ENCODE measurements at regions not wholly inside any gene's neighbourhood (a gene's known extent, or its start where the extent isn't known, plus 50 kb on each side); places are given as distances from the start of the nearest gene placed in this dataset.

- Mint-ChIP-seq H3K4me3 (no peak overlapping the region), H3K36me3 (no peaks in the 10 kb centered on the region), H3K27me3 (ENCODE audit: low read depth in 2 of 2) (no peaks in the 10 kb centered on the region), H3K27ac (no peak overlapping the region), H3K9me3 (peaks cover 0 to 8% of the 10 kb centered on the region in 2 donors), H3K4me1 (no peaks in the 10 kb centered on the region)
- Histone ChIP-seq H3K27ac (ENCODE audit: low read length) (no peak overlapping the region), H3K36me3 (ENCODE audit: control insufficient read depth, insufficient read depth, low read length) (no peaks in the 10 kb centered on the region), H3K4me3 (ENCODE audit: low read length) (no peak overlapping the region), H3K9me3 (ENCODE audit: control insufficient read depth, insufficient read depth, low read length) (no peaks in the 10 kb centered on the region), H3K4me1 (ENCODE audit: control insufficient read depth, insufficient read depth, low read length) (no peaks in the 10 kb centered on the region), H3K27me3 (ENCODE audit: control insufficient read depth, insufficient read depth, low read length) (no peaks in the 10 kb centered on the region)
- intact Hi-C loops (cut with micrococcal nuclease), result no loop called here
- DNase-seq, result no peak
- TF ChIP-seq CTCF (IDR thresholded peaks at IDR 0.05), result no peak
- no peak for ATAC-seq
Measured at GRCh38 chr2:66896131-66896530, 461.2 kb downstream of the MEIS1 start.

- intact Hi-C loops (cut with micrococcal nuclease), result no loop called here
- 86% methylated on average over 1 of the region's 1 CpG for WGBS (ENCODE audit: insufficient coverage)
Measured at GRCh38 chr2:66897181-66897580, 462.3 kb downstream of the MEIS1 start.

GRCh38 chr2:66897691-66898150, 462.8 kb downstream of the MEIS1 start:
- H3K27ac Mint-ChIP-seq, result no peak overlapping the region
- Histone ChIP-seq H3K4me3 (ENCODE audit: low read length) (no peak overlapping the region), H3K9me3 (ENCODE audit: control insufficient read depth, insufficient read depth, low read length) (no peaks in the 10 kb centered on the region), H3K27ac (ENCODE audit: low read length) (no peak overlapping the region), H3K27me3 (ENCODE audit: control insufficient read depth, insufficient read depth, low read length) (no peaks in the 10 kb centered on the region), H3K4me1 (ENCODE audit: control insufficient read depth, insufficient read depth, low read length) (no peaks in the 10 kb centered on the region), H3K36me3 (ENCODE audit: control insufficient read depth, insufficient read depth, low read length) (no peaks in the 10 kb centered on the region)
- intact Hi-C loops (cut with micrococcal nuclease), result no loop called here
- no peak for ATAC-seq
- peaks cover 0 to 10% of the 10 kb centered on the region in 2 donors for H3K9me3 Mint-ChIP-seq
- no peak overlapping the region for H3K4me3 Mint-ChIP-seq
- no peaks in the 10 kb centered on the region for H3K36me3 Mint-ChIP-seq
- H3K4me1 Mint-ChIP-seq, result no peaks in the 10 kb centered on the region
- TF ChIP-seq CTCF (IDR thresholded peaks at IDR 0.05), result no peak
- WGBS (ENCODE audit: insufficient coverage), result no CpG with 5 or more reads among the region's 2 CpGs
- no peak for DNase-seq
- no peaks in the 10 kb centered on the region for H3K27me3 Mint-ChIP-seq (ENCODE audit: low read depth in 2 of 2)

More at GRCh38 chr2:66897181-66897580, 462.3 kb downstream of the MEIS1 start:
- no peak for ATAC-seq
- Histone ChIP-seq H3K27ac (ENCODE audit: low read length) (no peak overlapping the region), H3K27me3 (ENCODE audit: control insufficient read depth, insufficient read depth, low read length) (no peaks in the 10 kb centered on the region), H3K36me3 (ENCODE audit: control insufficient read depth, insufficient read depth, low read length) (no peaks in the 10 kb centered on the region), H3K9me3 (ENCODE audit: control insufficient read depth, insufficient read depth, low read length) (no peaks in the 10 kb centered on the region), H3K4me3 (ENCODE audit: low read length) (no peak overlapping the region), H3K4me1 (ENCODE audit: control insufficient read depth, insufficient read depth, low read length) (no peaks in the 10 kb centered on the region)
- H3K4me1 Mint-ChIP-seq, result no peaks in the 10 kb centered on the region
- no peaks in the 10 kb centered on the region for H3K36me3 Mint-ChIP-seq
- peaks cover 0 to 8% of the 10 kb centered on the region in 2 donors for H3K9me3 Mint-ChIP-seq
- H3K27me3 Mint-ChIP-seq (ENCODE audit: low read depth in 2 of 2), result no peaks in the 10 kb centered on the region
- TF ChIP-seq CTCF (IDR thresholded peaks at IDR 0.05), result no peak
- no peak overlapping the region for H3K4me3 Mint-ChIP-seq
- H3K27ac Mint-ChIP-seq, result no peak overlapping the region
- no peak for DNase-seq

- Histone ChIP-seq H3K4me3 (ENCODE audit: low read length) (no peak overlapping the region), H3K27me3 (ENCODE audit: control insufficient read depth, insufficient read depth, low read length) (no peaks in the 10 kb centered on the region), H3K9me3 (ENCODE audit: control insufficient read depth, insufficient read depth, low read length) (no peaks in the 10 kb centered on the region), H3K36me3 (ENCODE audit: control insufficient read depth, insufficient read depth, low read length) (no peaks in the 10 kb centered on the region), H3K27ac (ENCODE audit: low read length) (no peak overlapping the region), H3K4me1 (ENCODE audit: control insufficient read depth, insufficient read depth, low read length) (no peaks in the 10 kb centered on the region)
- Mint-ChIP-seq H3K27me3 (ENCODE audit: low read depth in 2 of 2) (no peaks in the 10 kb centered on the region), H3K4me1 (no peaks in the 10 kb centered on the region), H3K9me3 (peaks cover 0 to 11% of the 10 kb centered on the region in 2 donors), H3K36me3 (no peaks in the 10 kb centered on the region), H3K4me3 (no peak overlapping the region), H3K27ac (no peak overlapping the region)
- no peak for TF ChIP-seq CTCF (IDR thresholded peaks at IDR 0.05)
- ATAC-seq (no peak), DNase-seq (no peak)
- intact Hi-C loops (cut with micrococcal nuclease), result no loop called here
- 84% methylated on average over 1 of the region's 2 CpGs for WGBS (ENCODE audit: insufficient coverage)
Measured at GRCh38 chr2:66899109-66899508, 464.2 kb downstream of the MEIS1 start.

Measured in natural killer cell (primary cell).